GM21423 (cell line): ENCODE measurements at regions not wholly inside any gene's neighbourhood (a gene's known extent, or its start where the extent isn't known, plus 50 kb on each side); places are given as distances from the start of the nearest gene placed in this dataset.
"Not testable (repeated sequence)": the region's sequence is repeated elsewhere in the genome, so short reads cannot be mapped to it uniquely, and the experiment has no call there.

ENCODE experiments used
- ATAC-seq: cut with Tn5 transposase; IDR thresholded peaks from one replicate; pipeline ENCODE4 v1.9.1; 2021; ENCODE audit warnings: mild to moderate bottlenecking, moderate library complexity; ENCODE audit not compliant: unreplicated experiment

DNA sequence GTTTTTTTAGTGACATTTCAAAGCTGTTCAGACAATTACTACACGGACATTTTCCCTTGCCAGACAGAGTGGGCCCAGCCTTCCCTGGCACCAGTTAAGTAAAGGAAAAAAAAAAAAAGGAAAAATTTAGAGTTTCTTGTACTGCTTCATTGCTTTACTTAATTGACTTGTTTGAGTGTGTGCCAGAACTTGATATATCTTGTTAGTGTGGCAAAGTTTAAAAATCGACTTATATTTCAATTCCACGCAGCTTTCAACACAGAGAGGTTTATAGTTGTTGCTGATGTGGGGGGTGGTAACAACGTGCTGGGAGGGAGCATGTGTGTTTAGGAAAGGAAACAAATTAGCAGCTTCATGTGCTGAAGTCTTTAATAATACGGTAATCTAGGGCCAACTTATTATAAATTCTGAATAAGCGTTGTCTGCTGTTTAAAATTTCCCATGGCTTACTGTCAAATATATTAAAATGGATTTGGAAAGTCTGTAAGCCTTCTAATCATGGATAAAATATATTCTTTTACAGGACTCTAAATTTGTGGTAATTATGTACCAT is 1104.6 kb downstream of the SORCS3 start:
- no peak for ATAC-seq

DNA sequence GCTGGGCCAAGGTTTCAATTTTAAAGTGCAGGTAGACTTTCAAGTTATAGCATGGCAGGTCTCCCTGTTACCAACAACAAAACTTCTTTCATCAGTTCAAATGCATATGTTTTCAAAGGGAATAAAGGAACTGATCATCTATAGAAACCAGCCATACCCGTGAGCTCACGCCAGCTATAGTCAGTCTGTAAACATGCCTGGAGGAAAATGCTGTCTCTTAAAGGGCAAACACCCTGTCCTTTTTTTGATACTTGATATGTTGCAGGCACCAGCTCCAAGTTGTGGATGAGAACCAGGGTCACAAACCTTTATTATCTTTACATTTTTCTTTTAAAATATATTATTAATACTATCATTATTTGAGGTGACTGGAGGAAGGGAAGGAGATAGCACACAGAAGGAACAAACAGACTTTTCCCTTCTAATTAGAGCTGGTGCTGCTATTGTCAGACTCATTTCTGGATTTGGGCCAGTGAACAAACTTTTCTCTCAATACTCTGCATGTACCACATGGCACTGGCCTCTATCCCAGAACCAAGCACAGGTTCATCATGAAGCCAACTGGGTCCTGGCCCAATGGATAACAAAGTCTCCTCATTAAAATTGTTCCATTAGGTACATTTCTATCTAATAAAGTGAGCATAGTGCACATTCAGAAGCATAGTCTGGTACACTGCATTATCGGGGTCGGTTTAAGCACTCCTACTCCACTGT is 1102.4 kb downstream of the SORCS3 start:
- ATAC-seq = no peak

DNA sequence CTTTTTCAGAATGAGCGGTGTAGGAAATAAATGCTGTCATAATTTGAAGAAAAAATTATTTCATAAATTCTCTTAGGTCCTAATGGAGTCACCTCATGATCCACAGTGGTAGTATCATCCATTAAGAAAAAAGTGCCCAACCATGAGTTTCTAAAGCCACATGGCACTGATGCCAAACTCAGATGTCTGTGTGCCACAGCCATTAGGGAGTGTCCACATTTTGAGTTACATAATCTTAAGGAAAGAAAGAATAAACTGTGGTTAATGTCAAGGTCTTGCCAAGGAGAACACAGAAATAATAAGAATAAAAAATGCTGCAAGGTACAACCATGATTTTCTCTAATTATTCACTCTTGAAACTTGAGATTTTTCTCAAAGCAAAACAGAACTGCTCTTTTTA is 1101.8 kb downstream of the SORCS3 start:
- no peak for ATAC-seq

DNA sequence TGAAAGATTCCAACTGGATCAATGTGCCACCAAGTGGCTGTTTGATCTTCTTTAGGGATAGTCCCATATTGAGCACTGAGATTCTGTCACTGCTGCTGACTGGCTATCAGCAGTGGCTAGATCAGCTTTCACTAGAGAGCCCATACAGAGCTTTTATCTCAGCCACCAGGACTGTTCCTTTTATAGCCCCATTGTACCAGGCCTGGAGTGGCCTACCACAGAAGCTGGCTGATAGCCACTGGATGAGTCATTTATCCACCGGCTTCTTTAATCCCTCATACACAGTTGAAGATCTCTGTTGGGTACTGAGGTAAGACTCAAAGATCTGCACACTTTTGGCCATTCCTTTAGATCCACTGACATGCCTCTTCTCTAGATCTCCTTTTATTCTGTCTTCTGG is 1101.1 kb downstream of the SORCS3 start:
- no peak for ATAC-seq

DNA sequence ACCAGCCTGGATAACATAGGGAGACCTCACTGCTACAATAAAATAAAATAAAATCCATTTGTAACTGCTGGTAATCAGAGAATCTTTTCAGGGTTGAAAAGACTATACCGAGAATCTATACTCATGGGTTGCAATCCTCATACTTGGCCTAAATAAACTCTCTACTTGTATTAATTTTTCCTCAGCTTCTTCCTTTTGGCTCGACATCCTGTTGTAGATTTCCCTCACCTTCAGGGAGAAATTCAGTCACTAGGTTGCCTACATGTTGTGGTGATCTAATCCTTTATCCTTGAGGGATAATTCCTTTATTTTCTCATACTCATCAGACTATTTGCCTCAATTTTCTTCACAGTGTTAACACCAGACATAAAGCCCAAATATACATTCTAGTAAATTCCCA is 1093.4 kb downstream of the SORCS3 start:
- no peak for ATAC-seq

DNA sequence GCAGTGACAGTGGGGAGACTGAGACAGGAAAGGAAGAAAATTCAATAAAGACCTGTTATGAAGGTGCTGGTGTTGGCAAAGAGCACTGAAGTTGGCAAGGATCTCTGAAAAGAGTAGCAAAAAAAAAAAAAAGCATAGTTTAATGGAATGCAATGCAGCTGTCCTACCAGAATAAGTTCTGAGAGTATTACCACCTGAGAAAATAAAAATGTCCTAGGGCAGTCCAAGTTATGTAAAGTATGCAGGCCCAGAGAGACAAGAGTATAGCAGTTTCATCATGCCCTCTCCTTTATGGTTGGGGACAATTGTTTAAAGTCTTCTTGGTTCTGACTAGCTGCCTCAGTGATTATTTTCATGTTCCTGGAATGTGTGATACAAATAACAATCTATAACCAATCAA is 1092.8 kb downstream of the SORCS3 start:
- no peak for ATAC-seq

DNA sequence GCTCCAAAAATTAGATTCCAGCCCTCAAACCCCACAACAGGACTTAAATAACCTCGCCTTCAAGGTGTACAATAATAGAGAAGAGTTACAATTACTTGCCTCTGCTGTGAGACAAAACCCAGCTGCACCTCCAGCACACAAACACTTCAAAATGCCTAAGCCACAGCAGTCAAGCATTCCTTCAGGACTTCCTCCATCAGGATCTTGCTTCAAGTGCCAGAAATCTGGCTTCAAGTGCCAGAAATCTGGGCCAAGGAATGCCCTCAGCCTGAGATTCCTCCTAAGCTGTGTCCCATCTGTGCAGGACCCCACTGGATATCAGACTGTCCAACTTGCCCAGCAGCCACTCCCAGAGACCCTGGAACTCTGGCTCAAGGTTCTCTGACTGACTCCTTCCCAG is 1088.3 kb downstream of the SORCS3 start:
- ATAC-seq = no peak

DNA sequence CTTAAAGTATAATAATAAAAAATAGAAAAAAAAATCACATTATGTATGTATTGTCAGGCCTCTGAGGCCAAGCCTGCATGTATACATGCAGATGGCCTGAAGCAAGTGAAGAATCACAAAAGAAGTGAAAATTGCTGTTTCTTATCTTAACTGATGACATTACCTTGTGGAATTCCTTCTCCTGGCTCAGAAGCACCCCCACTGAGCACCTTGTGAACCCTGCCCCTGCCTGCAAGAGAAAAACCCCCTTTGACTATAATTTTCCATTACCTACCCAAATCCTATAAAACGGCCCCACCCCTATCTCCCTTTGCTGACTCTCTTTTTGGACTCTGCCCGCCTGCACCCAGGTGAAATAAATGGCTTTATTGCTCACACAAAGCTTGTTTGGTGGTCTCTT is 1086.5 kb downstream of the SORCS3 start:
- ATAC-seq = not testable (repeated sequence)

DNA sequence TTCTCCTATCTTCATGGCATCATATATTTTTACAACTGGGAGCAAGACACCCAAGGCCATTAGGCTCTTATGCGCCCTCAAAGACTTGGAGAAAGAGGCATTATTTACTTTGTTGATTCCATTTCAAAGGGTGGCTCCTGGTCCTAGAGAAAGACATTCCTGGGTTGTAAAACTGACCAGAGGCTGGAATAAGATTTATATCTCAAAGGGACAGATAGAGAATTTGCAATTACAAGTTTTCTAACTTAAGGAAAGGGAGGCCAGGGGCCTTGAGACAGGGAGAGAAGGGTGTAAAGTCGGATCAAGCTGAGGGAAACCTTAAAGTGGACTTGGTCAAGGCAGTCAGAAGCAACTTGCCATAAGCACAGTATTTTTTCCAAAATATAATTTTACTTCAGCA is 1086.0 kb downstream of the SORCS3 start:
- no peak for ATAC-seq

DNA sequence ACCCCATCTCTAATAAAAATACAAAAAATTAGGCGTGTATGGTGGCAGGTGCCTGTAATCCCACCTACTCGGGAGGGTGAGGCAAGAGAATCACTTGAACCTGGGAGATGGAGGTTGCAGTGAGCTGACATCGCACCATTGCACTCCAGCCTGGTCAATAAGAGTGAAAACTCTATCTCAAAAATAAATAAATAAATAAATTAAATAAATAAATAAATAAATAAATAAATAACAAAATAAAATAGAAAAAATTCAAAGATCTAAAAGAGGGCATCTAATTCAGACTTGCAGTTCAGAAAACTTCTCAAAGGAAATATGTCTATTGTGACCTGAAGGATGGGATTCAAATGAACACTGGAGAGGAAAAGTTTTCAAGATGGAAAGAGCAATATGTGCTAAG is 1085.1 kb downstream of the SORCS3 start:
- no peak for ATAC-seq

DNA sequence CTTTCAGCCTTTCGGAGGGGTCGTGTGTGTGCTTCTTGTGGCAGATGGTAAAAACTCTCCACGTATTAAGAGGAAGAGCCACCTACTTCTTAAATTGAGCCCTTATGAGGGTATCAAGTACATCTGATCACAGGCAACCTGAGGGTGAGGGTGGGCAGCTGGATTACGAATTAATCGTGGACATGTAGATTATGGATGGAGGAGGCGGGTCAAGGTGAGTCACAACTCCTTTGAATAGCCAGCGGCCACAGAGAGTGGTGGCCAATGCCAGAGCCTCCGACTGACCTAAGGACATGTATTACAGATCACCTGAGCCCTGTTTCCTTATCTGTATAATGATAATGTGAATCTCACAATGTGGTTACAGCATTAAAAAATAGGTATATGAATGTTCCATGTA is 1083.9 kb downstream of the SORCS3 start:
- ATAC-seq = no peak

DNA sequence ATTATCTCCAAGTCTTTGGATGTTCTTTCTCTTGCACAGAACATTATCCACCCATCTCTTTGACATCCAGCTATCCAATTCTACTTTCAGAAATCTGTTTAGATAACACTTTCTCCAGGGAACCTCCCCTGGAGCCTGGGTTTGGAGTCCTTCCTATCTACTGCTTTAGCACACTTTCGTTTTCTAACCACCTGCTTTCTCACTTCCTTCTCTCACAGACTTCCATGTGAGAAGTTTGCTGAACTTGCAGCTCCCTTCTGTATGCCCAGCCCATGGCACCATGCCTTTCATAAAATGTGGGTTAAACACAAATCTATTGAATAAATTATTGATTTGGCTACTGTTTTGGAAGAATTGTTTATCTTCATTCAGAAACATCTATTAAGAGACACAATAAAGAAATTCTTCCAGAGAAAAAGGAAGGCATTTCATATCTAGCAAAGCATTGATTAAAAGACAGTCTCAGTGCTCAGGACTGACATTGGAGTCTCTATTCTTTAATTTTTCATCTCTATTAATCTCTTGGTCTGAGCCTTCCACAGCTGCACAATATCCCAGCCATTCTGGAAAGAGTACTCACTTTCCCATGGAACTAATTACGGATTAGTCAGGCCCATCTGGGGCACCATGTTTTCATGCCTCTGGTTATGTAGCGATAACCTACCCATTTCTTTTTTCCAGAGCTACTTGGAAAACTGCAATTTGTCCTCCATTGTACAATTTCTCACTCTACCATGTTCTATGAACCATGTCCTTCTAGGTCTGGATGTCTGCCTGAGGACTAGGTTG is 1077.3 kb downstream of the SORCS3 start:
- no peak for ATAC-seq

DNA sequence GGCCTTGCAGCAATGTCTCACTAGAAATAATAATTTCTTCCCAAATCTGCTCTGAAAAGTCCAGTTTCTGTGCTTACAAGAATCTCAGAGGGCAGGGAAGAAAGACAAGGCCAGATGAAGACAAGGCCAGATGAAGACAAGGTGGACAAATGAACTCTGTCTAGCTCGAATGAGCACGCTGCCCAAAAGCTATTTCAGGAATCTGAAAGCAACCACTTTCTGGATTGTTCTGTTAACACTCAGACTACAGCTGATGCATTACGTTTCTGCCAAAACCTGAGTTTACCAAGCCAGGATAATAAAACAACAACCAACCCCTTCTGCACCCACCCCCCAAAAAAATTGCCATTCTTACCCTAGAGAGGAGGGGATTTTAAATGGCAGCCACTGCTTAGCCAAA is 1073.6 kb downstream of the SORCS3 start:
- no peak for ATAC-seq

DNA sequence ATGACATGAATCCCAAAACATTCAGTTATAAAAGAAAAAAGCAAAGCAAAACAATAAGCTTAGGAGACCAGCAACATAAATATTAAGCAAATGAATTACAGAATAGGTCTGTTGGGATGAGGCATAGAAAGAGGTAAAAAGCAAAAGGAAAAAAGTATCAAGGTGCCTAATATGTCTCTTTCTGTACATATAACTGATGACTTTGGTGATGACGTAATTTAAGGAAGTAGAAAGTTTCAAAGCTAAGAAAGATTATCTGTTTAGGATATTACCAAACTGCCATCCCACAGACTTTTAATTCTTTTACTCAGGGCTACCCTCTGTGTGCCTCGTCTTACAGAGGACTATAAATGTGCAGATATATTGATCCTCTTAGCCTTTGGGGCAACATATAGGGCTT is 1066.5 kb downstream of the SORCS3 start:
- no peak for ATAC-seq

DNA sequence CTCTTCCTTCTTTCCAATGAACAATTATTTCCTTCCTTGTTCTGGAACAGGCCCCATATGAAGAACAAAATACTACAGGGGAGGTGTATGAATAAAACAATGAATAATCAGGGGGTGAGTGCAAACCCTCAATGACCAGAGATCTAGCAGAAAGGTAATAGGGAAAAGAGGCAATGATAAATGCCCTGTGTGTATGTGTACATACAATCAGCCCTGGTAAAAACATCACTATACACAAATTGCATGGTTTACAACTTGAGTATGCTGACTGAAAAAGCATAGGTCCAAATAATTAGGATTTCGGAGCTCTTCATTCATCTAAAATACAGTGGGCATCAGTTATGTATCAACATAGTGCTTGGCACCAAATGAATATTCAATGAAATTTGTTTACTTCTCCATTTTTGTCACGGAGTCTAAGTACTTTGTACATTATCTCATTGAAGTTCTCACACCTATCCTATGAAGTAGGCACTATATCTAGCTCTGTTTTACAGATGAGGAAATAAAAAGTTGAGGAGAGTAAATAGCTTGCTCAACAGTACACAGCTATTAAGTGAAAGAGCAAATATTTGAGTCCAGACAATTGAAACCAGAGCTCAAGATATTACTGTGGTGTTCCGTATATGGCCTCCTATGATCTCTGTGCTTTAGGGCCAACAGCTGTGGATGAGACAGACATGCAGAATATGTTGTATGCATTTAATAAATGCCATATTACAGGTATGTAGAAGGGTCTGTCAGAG is 1065.4 kb downstream of the SORCS3 start:
- no peak for ATAC-seq

DNA sequence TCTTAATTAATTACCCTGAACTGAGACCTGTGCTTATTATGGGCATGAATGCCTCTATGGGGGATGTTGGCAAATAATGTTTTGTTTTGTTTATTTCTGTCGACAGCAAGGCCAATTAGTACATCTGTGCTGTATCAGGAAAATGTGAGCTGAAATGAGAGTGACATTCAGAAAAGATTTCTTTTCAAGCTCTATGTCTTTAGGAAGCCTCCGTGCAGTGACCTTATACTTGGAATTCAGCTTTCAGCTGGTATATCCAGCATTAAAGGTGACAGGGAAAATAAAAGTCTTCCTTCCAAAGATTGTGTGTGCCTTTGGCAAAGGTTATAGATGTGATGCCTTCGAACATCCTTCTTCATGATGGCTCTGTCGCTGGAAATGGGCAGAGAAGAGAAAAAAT is 1061.1 kb downstream of the SORCS3 start:
- ATAC-seq = no peak

DNA sequence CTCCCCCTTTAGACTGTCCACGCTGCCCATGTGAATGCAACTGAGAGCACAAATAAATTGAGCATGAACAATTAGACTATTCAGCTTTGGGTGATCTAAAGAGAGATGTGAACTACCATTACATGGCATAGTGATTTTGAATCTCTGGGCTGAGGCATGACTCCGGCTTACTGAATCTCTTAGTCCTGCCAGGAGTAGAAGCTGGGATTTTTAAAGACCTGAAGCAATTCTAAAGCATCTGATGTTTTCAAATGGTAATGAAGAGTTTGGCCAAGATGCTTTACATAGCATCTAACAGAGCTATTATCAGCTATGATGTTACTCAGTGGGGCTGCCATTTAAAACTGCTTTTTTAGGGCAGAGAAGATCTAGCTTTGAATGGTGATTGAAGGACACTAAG is 1059.1 kb downstream of the SORCS3 start:
- no peak for ATAC-seq

DNA sequence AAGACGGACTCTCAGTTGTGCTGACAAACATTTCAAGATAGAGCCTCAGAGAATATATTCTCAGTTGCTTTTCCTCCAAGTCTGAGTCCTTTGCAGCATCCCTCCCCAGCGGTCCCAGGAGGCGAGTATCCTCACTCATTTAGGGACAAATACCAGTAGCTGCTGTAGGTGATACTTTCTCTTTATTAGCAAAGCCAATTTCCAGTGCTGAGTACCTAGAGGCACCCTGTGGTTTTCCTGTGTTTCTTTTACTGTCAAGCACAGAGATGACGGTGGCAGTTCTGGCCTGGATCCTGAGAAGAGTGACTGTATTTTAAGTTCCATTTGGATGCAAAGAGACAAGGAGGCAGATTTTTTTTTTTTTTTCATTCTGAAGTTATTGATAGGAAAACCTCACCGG is 1058.4 kb downstream of the SORCS3 start:
- ATAC-seq = no peak

DNA sequence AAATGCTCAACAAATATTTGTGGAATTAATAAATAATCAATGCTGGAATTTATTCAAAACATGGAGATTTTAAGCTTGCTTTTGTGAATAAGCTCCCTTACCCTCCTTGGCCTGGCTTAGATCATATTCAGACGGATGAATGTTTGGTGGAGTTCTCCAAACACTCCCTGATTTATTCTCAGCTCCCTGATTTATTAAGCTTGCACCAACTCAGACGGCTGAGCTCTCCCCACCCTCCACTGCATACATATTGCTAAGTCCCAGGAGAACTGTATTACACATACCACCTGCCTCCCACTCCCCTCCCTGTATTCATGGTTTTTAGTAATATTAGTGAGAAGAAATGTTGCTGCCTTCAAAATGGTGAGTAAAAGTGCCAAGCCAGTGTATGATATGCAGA is 1057.5 kb downstream of the SORCS3 start:
- ATAC-seq = no peak

DNA sequence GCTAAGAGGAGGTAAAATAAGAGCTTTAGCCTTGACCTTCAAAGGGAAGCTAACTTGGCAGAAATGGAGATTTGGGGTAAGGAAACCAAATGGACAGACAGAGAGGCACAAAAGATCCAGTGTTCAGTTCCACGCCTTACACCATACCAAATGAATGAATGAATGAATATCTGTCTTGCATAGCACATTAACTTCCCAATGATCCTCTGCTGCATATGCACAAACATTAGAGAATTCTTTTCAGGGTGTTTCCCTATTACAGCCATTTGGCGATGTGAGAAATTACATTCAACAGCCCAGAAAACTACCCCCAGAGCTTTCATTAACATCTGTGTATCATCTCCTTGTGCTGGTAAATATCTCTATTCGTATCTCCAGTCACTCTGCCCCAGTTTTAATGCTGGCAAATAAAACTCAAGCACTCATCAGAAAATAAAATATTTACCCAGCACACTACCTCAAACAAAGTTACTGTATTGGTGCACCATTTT is 1056.2 kb downstream of the SORCS3 start:
- ATAC-seq = no peak

DNA sequence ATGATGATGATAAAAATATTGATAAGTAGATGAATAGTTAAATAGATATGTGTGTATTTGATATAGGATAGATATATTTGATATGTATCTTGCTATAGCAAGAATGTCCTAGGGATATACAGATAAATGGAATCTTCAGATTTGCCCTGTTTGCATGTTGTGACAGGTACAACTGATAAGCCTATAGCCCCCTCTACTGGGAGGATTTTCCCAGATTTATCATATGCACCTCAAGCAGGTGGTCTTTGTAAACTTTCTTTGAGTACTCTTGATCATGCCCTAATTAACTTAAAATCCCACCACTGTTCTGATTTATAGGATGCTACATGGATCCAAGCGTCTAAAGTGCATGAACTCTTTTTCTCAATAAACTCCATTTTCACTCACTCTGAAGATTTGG is 1050.7 kb downstream of the SORCS3 start:
- ATAC-seq = no peak
